HFFc6 (cell line): ENCODE measurements at regions not wholly inside any gene's neighbourhood (a gene's known extent, or its start where the extent isn't known, plus 50 kb on each side); places are given as distances from the start of the nearest gene placed in this dataset.

Source experiments
- DNase-seq: peaks from one replicate; pipeline ENCODE4 v3.0.0-alpha.2; 2018
- H3K27ac Mint-ChIP-seq: 2 replicates; pipeline ENCODE4 v1.8.0; 2020; ENCODE audit warnings: mild to moderate bottlenecking, mixed read lengths
- H3K27me3 Mint-ChIP-seq: 2 replicates; pipeline ENCODE4 v1.8.0; 2021; ENCODE audit warnings: mild to moderate bottlenecking, moderate library complexity, mixed read lengths; ENCODE audit not compliant: insufficient read depth
- H3K36me3 Mint-ChIP-seq: 2 replicates; pipeline ENCODE4 v1.8.0; 2021; ENCODE audit warnings: low read depth, mixed read lengths
- H3K4me1 Mint-ChIP-seq: 2 replicates; pipeline ENCODE4 v1.8.0; 2020; ENCODE audit warnings: low read depth, mixed read lengths
- H3K4me3 Mint-ChIP-seq: 2 replicates; pipeline ENCODE4 v1.8.0; 2020; ENCODE audit warnings: mild to moderate bottlenecking, moderate library complexity, mixed read lengths
- H3K9me3 Mint-ChIP-seq: 2 replicates; pipeline ENCODE4 v1.8.0; 2020; ENCODE audit warnings: mild to moderate bottlenecking, mixed read lengths
- CTCF ChIP-seq: fragments of 200-600 bp; sonication (generic); IDR thresholded peaks from 2 replicates; pipeline ENCODE4 v1.5.0; 2021; ENCODE audit warnings: antibody characterized with exemption, mild to moderate bottlenecking

- Mint-ChIP-seq H3K27ac (no peak overlapping the region), H3K4me3 (no peak overlapping the region), H3K36me3 (no peaks in the 10 kb centered on the region; the same call in 1 of the 2 replicates), H3K4me1 (no peaks in the 10 kb centered on the region), H3K9me3 (peaks cover 42% of the 10 kb centered on the region), H3K27me3 (no peaks in the 10 kb centered on the region)
- no peak for DNase-seq
- no peak for TF ChIP-seq CTCF
Measured at GRCh38 chr13:80726868-80727267, 385.9 kb upstream of the SPRY2 start.

GRCh38 chr13:80721689-80722088 lies 380.8 kb upstream of the SPRY2 start:
- no peaks in the 10 kb centered on the region; the same call in 1 of the 2 replicates for H3K36me3 Mint-ChIP-seq
- H3K4me1 Mint-ChIP-seq, result no peaks in the 10 kb centered on the region
- H3K4me3 Mint-ChIP-seq, result no peak overlapping the region
- no peak overlapping the region for H3K27ac Mint-ChIP-seq
- no peak for DNase-seq
- no peaks in the 10 kb centered on the region for H3K27me3 Mint-ChIP-seq
- H3K9me3 Mint-ChIP-seq, result peaks cover 42% of the 10 kb centered on the region
- TF ChIP-seq CTCF, result no peak

- no peak overlapping the region for H3K27ac Mint-ChIP-seq
- H3K36me3 Mint-ChIP-seq, result no peaks in the 10 kb centered on the region; the same call in 1 of the 2 replicates
- peaks cover 39% of the 10 kb centered on the region for H3K9me3 Mint-ChIP-seq
- no peaks in the 10 kb centered on the region for H3K4me1 Mint-ChIP-seq
- no peak overlapping the region for H3K4me3 Mint-ChIP-seq
- no peaks in the 10 kb centered on the region for H3K27me3 Mint-ChIP-seq
- no peak for TF ChIP-seq CTCF
- DNase-seq, result no peak
Measured at GRCh38 chr13:80718970-80719369, 378.0 kb upstream of the SPRY2 start.

GRCh38 chr13:80717776-80718175 lies 376.9 kb upstream of the SPRY2 start:
- Mint-ChIP-seq H3K4me3 (no peak overlapping the region), H3K36me3 (no peaks in the 10 kb centered on the region; the same call in 1 of the 2 replicates), H3K4me1 (no peaks in the 10 kb centered on the region), H3K9me3 (peaks cover 36% of the 10 kb centered on the region), H3K27me3 (no peaks in the 10 kb centered on the region), H3K27ac (no peak overlapping the region)
- no peak for TF ChIP-seq CTCF
- no peak for DNase-seq

- no peak for DNase-seq
- Mint-ChIP-seq H3K36me3 (no peaks in the 10 kb centered on the region; the same call in 1 of the 2 replicates), H3K4me3 (no peak overlapping the region), H3K27me3 (no peaks in the 10 kb centered on the region), H3K27ac (no peak overlapping the region), H3K4me1 (no peaks in the 10 kb centered on the region), H3K9me3 (peaks cover 37% of the 10 kb centered on the region)
- no peak for TF ChIP-seq CTCF
Measured at GRCh38 chr13:80716610-80717081, 375.7 kb upstream of the SPRY2 start.

- Mint-ChIP-seq H3K4me1 (no peaks in the 10 kb centered on the region), H3K4me3 (no peak overlapping the region), H3K36me3 (no peaks in the 10 kb centered on the region; the same call in 1 of the 2 replicates), H3K27me3 (no peaks in the 10 kb centered on the region; the same call in 1 of the 2 replicates), H3K27ac (no peak overlapping the region), H3K9me3 (peaks cover 44% of the 10 kb centered on the region)
- no peak for DNase-seq
- TF ChIP-seq CTCF, result no peak
Measured at GRCh38 chr13:80712026-80712425, 371.1 kb upstream of the SPRY2 start.
